CD8-positive, alpha-beta memory T cell (primary cell): ENCODE measurements at regions not wholly inside any gene's neighbourhood (a gene's known extent, or its start where the extent isn't known, plus 50 kb on each side); places are given as distances from the start of the nearest gene placed in this dataset.

Experiments used
- CTCF ChIA-PET: fragments of 350-600 bp; sonication (Branson Sonifier 250); formaldehyde crosslinking; loops from one replicate; lab custom pipeline; 2021; ENCODE audit warnings: antibody characterized with exemption; lab: Charles Lee
- POLR2A ChIA-PET: fragments of 350-600 bp; sonication (Branson Sonifier 250); formaldehyde crosslinking; loops from one replicate; lab custom pipeline; 2021; ENCODE audit warnings: antibody characterized with exemption; lab: Charles Lee
- DNase-seq, 5 donors: peaks; one replicate each; pipeline versions ENCODE4 v3.0.0 to v3.0.0-alpha.2; 2020 to 2022; ENCODE audit warnings: mixed read lengths in 1 of 5
- H3K27ac ChIP-seq: one replicate; pipeline ENCODE4 v1.7.0; 2013; ENCODE audit warnings: low read depth, mild to moderate bottlenecking, low read length, moderate library complexity
- H3K27me3 ChIP-seq: 2 replicates; pipeline ENCODE4 v1.7.0; 2013; ENCODE audit warnings: low read length, mild to moderate bottlenecking; ENCODE audit not compliant: insufficient read depth, poor library complexity, severe bottlenecking
- H3K36me3 ChIP-seq: 2 replicates; pipeline ENCODE4 v1.7.0; 2013; ENCODE audit warnings: mild to moderate bottlenecking, low read length, moderate library complexity; ENCODE audit not compliant: insufficient read depth
- H3K4me1 ChIP-seq: 2 replicates; pipeline ENCODE4 v1.7.0; 2013; ENCODE audit warnings: mild to moderate bottlenecking, low read length, moderate library complexity; ENCODE audit not compliant: insufficient read depth
- H3K4me3 ChIP-seq: 2 replicates; pipeline ENCODE4 v1.7.0; 2013; ENCODE audit warnings: mild to moderate bottlenecking, low read length
- H3K9me3 ChIP-seq: 2 replicates; pipeline ENCODE4 v1.7.0; 2013; ENCODE audit warnings: mild to moderate bottlenecking, low read length
- H3K27ac Mint-ChIP-seq, 8 donors: one replicate each; pipeline ENCODE4 v1.8.0; 2020 to 2021; ENCODE audit warnings: mixed read lengths in 8 of 8, mild to moderate bottlenecking in 6 of 8, inconsistent platforms in 3 of 8, moderate library complexity in 3 of 8
- H3K27me3 Mint-ChIP-seq, 2 donors: one replicate each; pipeline ENCODE4 v1.8.0; 2020 to 2021; ENCODE audit warnings: mixed read lengths in 2 of 2, mild to moderate bottlenecking in 1 of 2, moderate library complexity in 1 of 2
- H3K36me3 Mint-ChIP-seq, 3 donors: one replicate each; pipeline ENCODE4 v1.8.0; 2020 to 2021; ENCODE audit warnings: mixed read lengths in 3 of 3, inconsistent platforms in 1 of 3, mild to moderate bottlenecking in 1 of 3
- H3K4me1 Mint-ChIP-seq, 3 donors: one replicate each; pipeline ENCODE4 v1.8.0; 2020 to 2021; ENCODE audit warnings: mixed read lengths in 3 of 3, inconsistent platforms in 1 of 3, mild to moderate bottlenecking in 1 of 3
- H3K4me3 Mint-ChIP-seq, 7 donors: one replicate each; pipeline ENCODE4 v1.8.0; 2020 to 2021; ENCODE audit warnings: mixed read lengths in 7 of 7, mild to moderate bottlenecking in 6 of 7, moderate library complexity in 4 of 7, inconsistent platforms in 2 of 7
- H3K9me3 Mint-ChIP-seq, 5 donors: one replicate each; pipeline ENCODE4 v1.8.0; 2020 to 2022; ENCODE audit warnings: mixed read lengths in 5 of 5, mild to moderate bottlenecking in 3 of 5, moderate library complexity in 2 of 5, inconsistent platforms in 1 of 5

GRCh38 chr11:97893612-97894011 is 1127.1 kb upstream of the CNTN5 start:
- ChIA-PET CTCF (no interaction called here), POLR2A (no interaction called here)
- H3K4me3 ChIP-seq, result no peak overlapping the region
- DNase-seq, result no peak
- H3K27me3 ChIP-seq, result no peaks in the 10 kb centered on the region
- H3K4me3 Mint-ChIP-seq, result no peak overlapping the region
- no peaks in the 10 kb centered on the region for H3K4me1 ChIP-seq
- peaks cover 4% of the 10 kb centered on the region for H3K9me3 ChIP-seq
- H3K27ac ChIP-seq, result no peak overlapping the region
- H3K9me3 Mint-ChIP-seq, result peaks cover 5 to 30% (median 15%) of the 10 kb centered on the region in 5 donors
- H3K27ac Mint-ChIP-seq, result no peak overlapping the region
- H3K36me3 Mint-ChIP-seq, result no peaks in the 10 kb centered on the region
- H3K27me3 Mint-ChIP-seq, result no peaks in the 10 kb centered on the region
- no peaks in the 10 kb centered on the region for H3K36me3 ChIP-seq
- no peaks in the 10 kb centered on the region for H3K4me1 Mint-ChIP-seq

- Mint-ChIP-seq H3K4me1 (no peaks in the 10 kb centered on the region), H3K9me3 (peaks cover 8 to 33% (median 13%) of the 10 kb centered on the region in 5 donors), H3K36me3 (no peaks in the 10 kb centered on the region), H3K4me3 (no peak overlapping the region), H3K27me3 (no peaks in the 10 kb centered on the region), H3K27ac (no peak overlapping the region)
- Histone ChIP-seq H3K4me1 (no peaks in the 10 kb centered on the region), H3K27me3 (no peaks in the 10 kb centered on the region), H3K36me3 (no peaks in the 10 kb centered on the region), H3K9me3 (peaks cover 4% of the 10 kb centered on the region), H3K27ac (no peak overlapping the region), H3K4me3 (no peak overlapping the region)
- CTCF ChIA-PET, result no interaction called here
- DNase-seq, result no peak
- POLR2A ChIA-PET, result no interaction called here
Observed at GRCh38 chr11:97894978-97895377, 1125.8 kb upstream of the CNTN5 start.

GRCh38 chr11:97895572-97895971 is 1125.2 kb upstream of the CNTN5 start:
- Mint-ChIP-seq H3K4me3 (no peak overlapping the region), H3K4me1 (no peaks in the 10 kb centered on the region), H3K9me3 (peaks cover 8 to 32% (median 13%) of the 10 kb centered on the region in 5 donors), H3K36me3 (no peaks in the 10 kb centered on the region), H3K27me3 (no peaks in the 10 kb centered on the region), H3K27ac (no peak overlapping the region)
- ChIA-PET CTCF (no interaction called here), POLR2A (no interaction called here)
- Histone ChIP-seq H3K27me3 (no peaks in the 10 kb centered on the region), H3K4me3 (no peak overlapping the region), H3K36me3 (no peaks in the 10 kb centered on the region), H3K4me1 (no peaks in the 10 kb centered on the region), H3K9me3 (peaks cover 4% of the 10 kb centered on the region), H3K27ac (no peak overlapping the region)
- no peak for DNase-seq

- no peak overlapping the region for H3K4me3 ChIP-seq
- no peaks in the 10 kb centered on the region for H3K9me3 ChIP-seq
- no peak for DNase-seq
- Mint-ChIP-seq H3K27ac (no peak overlapping the region), H3K4me1 (no peaks in the 10 kb centered on the region), H3K9me3 (peaks cover 11 to 48% (median 19%) of the 10 kb centered on the region in 5 donors), H3K4me3 (no peak overlapping the region), H3K27me3 (no peaks in the 10 kb centered on the region), H3K36me3 (peaks cover 0 to 2% (median 0%) of the 10 kb centered on the region in 3 donors)
- H3K27me3 ChIP-seq, result no peaks in the 10 kb centered on the region
- H3K27ac ChIP-seq, result no peak overlapping the region
- no peaks in the 10 kb centered on the region for H3K4me1 ChIP-seq
- no peaks in the 10 kb centered on the region for H3K36me3 ChIP-seq
- POLR2A ChIA-PET, result no interaction called here
- CTCF ChIA-PET, result no interaction called here
Observed at GRCh38 chr11:97902828-97903227, 1117.9 kb upstream of the CNTN5 start.

GRCh38 chr11:97905101-97905500 is 1115.6 kb upstream of the CNTN5 start:
- Histone ChIP-seq H3K27ac (no peak overlapping the region), H3K36me3 (no peaks in the 10 kb centered on the region), H3K4me1 (no peaks in the 10 kb centered on the region), H3K27me3 (no peaks in the 10 kb centered on the region), H3K4me3 (no peak overlapping the region), H3K9me3 (no peaks in the 10 kb centered on the region)
- CTCF ChIA-PET, result no interaction called here
- H3K9me3 Mint-ChIP-seq, result peaks cover 7 to 47% (median 12%) of the 10 kb centered on the region in 5 donors
- H3K4me1 Mint-ChIP-seq, result no peaks in the 10 kb centered on the region
- H3K27ac Mint-ChIP-seq, result no peak overlapping the region
- H3K36me3 Mint-ChIP-seq, result peaks cover 0 to 2% (median 0%) of the 10 kb centered on the region in 3 donors
- H3K4me3 Mint-ChIP-seq, result no peak overlapping the region
- no peak for DNase-seq
- H3K27me3 Mint-ChIP-seq, result no peaks in the 10 kb centered on the region
- POLR2A ChIA-PET, result no interaction called here

GRCh38 chr11:97905671-97906070 is 1115.1 kb upstream of the CNTN5 start:
- H3K27ac ChIP-seq, result no peak overlapping the region
- no peaks in the 10 kb centered on the region for H3K36me3 ChIP-seq
- Mint-ChIP-seq H3K4me3 (no peak overlapping the region), H3K9me3 (peaks cover 7 to 45% (median 12%) of the 10 kb centered on the region in 5 donors), H3K27me3 (no peaks in the 10 kb centered on the region), H3K27ac (no peak overlapping the region), H3K36me3 (peaks cover 0 to 2% (median 0%) of the 10 kb centered on the region in 3 donors), H3K4me1 (no peaks in the 10 kb centered on the region)
- no peaks in the 10 kb centered on the region for H3K9me3 ChIP-seq
- DNase-seq, result no peak
- H3K4me1 ChIP-seq, result no peaks in the 10 kb centered on the region
- H3K27me3 ChIP-seq, result no peaks in the 10 kb centered on the region
- ChIA-PET POLR2A (no interaction called here), CTCF (no interaction called here)
- H3K4me3 ChIP-seq, result no peak overlapping the region

GRCh38 chr11:97908354-97908753 is 1112.4 kb upstream of the CNTN5 start:
- H3K36me3 Mint-ChIP-seq, result peaks cover 0 to 2% (median 0%) of the 10 kb centered on the region in 3 donors
- Histone ChIP-seq H3K9me3 (no peaks in the 10 kb centered on the region), H3K4me1 (no peaks in the 10 kb centered on the region), H3K27ac (no peak overlapping the region), H3K27me3 (no peaks in the 10 kb centered on the region), H3K36me3 (no peaks in the 10 kb centered on the region), H3K4me3 (no peak overlapping the region)
- no peak for DNase-seq
- CTCF ChIA-PET, result no interaction called here
- H3K4me3 Mint-ChIP-seq, result peak overlapping the region in 1 of 7 donors; percentile 69
- H3K9me3 Mint-ChIP-seq, result peaks cover 6 to 29% (median 15%) of the 10 kb centered on the region in 5 donors
- H3K4me1 Mint-ChIP-seq, result no peaks in the 10 kb centered on the region
- POLR2A ChIA-PET, result no interaction called here
- no peak overlapping the region for H3K27ac Mint-ChIP-seq
- no peaks in the 10 kb centered on the region for H3K27me3 Mint-ChIP-seq

GRCh38 chr11:97909614-97910399 is 1110.9 kb upstream of the CNTN5 start:
- no peaks in the 10 kb centered on the region for H3K36me3 ChIP-seq
- CTCF ChIA-PET, result no interaction called here
- no peak for DNase-seq
- H3K4me1 ChIP-seq, result no peaks in the 10 kb centered on the region
- Mint-ChIP-seq H3K27ac (no peak overlapping the region), H3K4me1 (no peaks in the 10 kb centered on the region), H3K27me3 (no peaks in the 10 kb centered on the region), H3K4me3 (no peak overlapping the region), H3K36me3 (peaks cover 0 to 2% (median 0%) of the 10 kb centered on the region in 3 donors), H3K9me3 (peaks cover 2 to 19% (median 15%) of the 10 kb centered on the region in 5 donors)
- POLR2A ChIA-PET, result no interaction called here
- H3K27me3 ChIP-seq, result no peaks in the 10 kb centered on the region
- no peak overlapping the region for H3K27ac ChIP-seq
- no peaks in the 10 kb centered on the region for H3K9me3 ChIP-seq
- H3K4me3 ChIP-seq, result no peak overlapping the region
